ENCODE measurements at regions not wholly inside any gene's neighbourhood (a gene's known extent, or its start where the extent isn't known, plus 50 kb on each side); places are given as distances from the start of the nearest gene placed in this dataset.
A peak's percentile ranks its signal among the peaks of the same experiment; 100 is the strongest.

- no peak for DNase-seq
These were observed 126.1 kb downstream of the SEC14L1 start for GRCh38 chr17:77266891-77267341.

GRCh38 chr17:77269696-77270681 is 129.2 kb downstream of the SEC14L1 start:
- DNase-seq = no peak

- DNase-seq = no peak
These were observed 130.6 kb downstream of the SEC14L1 start for GRCh38 chr17:77271411-77271810.

- no peak for DNase-seq
These were observed 132.8 kb downstream of the SEC14L1 start for GRCh38 chr17:77273397-77274085.

DNA sequence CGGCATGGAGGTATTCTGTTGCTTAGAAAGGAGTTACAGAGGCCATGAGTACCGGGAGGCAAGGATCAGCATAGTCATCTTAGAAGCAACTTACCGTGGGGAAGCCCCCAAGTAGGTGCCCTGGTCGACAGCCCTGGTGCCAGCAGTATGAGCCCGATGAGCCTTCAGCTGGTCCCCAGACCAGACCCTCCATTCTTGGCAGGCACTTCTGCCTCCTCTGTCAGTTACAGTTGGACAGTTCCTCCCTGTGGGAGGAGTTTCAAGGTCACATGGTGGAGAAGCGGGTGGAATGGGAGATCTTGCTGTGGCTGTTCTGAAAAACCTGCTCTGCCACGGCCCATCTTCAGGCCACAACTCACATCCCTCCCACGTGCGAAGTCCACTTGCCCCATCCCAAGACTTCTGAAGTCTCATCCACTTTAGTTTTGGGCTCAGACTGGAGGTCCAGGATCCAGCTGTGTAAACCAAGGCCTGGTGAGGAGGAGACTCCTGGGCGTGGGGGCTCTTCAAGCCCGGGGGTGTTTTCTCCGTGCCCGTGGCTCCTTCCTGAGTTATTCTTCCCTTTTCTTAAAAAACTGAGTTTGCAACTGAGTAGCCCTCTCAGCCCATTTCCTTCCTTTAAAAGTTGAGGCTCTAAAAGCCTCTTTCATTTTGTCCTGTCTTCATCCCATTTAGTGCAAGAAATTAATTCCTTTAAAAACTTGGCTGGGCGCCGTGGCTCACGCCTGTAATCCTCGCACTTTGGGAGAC is 133.5 kb downstream of the SEC14L1 start:
- no peak for DNase-seq

GRCh38 chr17:77279448-77280303 is 138.9 kb downstream of the SEC14L1 start:
- no peak for DNase-seq

DNA sequence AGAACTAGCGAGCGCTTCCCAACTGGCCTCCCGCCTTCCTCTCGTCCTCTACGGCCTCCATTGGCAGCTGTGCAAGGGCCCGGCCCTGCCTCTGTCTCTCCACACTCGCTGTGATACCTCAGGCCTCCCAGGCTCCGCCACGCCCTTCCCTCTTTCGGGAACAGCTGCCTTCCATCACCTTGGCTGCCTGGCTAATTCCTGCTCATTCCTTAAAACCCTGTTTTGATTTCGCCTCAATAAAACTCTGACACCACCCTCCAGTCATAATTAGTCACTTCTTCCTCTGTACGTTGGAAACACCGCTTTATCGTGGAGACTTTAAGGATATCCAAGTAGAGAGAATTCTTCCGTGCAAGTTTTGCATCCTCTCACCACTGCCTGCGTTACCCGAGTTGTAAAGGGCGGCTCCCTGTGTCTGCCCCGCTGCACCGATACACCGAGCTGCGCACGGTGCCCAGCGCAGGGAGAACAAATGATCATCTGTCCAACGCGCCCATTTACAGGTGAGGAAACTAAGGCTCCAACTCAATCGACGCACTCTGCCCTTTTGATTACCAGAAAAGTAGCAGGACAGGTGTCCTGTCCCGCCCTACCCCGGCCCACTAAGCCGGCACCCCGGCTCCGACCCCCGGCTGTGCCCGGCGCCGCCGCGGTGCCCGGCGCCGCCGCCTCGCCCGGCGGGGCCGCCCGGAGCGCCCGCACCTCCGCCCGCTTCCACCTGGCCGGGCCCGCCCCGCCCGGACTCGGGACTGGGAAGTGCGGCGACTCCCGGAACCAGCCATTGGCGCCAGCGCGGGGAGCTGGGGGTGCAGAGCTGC is 139.7 kb downstream of the SEC14L1 start:
- DNase-seq = peak; percentile 18

- DNase-seq = peak; percentile 71
These were observed 140.5 kb downstream of the SEC14L1 start for GRCh38 chr17:77281122-77281903.

GRCh38 chr17:77281904-77282367 is 141.2 kb downstream of the SEC14L1 start:
- peak; percentile 38 for DNase-seq

GRCh38 chr17:77282524-77283515 is 142.1 kb downstream of the SEC14L1 start:
- DNase-seq = no peak

DNA sequence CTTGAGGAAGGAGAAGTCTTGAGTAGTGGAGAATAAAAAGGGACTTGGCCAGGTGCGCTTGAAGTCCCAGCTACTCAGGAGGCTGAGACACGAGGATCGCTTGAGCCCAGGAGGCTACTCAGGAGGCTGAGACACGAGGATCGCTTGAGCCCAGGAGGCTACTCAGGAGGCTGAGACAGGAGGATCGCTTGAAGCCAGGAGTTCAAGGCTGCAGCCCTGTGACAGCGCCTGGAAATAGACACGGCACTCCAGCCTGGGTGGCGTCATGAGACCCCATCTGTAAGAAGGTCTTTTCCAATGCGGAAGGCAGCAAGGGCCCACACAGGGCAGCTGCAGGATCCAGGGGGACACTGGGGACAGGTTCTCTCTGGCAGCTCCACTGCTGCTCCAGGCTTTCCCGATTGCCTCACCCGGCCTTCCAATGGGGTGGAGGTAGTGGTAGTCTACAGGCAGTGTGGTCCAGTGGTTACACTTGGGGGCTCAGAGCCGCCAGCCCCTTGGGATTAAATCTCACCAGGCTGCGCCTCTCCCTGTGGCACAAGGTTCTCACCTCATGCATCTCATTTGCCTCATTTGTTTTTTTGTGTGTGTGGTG is 143.4 kb downstream of the SEC14L1 start:
- DNase-seq = no peak

DNA sequence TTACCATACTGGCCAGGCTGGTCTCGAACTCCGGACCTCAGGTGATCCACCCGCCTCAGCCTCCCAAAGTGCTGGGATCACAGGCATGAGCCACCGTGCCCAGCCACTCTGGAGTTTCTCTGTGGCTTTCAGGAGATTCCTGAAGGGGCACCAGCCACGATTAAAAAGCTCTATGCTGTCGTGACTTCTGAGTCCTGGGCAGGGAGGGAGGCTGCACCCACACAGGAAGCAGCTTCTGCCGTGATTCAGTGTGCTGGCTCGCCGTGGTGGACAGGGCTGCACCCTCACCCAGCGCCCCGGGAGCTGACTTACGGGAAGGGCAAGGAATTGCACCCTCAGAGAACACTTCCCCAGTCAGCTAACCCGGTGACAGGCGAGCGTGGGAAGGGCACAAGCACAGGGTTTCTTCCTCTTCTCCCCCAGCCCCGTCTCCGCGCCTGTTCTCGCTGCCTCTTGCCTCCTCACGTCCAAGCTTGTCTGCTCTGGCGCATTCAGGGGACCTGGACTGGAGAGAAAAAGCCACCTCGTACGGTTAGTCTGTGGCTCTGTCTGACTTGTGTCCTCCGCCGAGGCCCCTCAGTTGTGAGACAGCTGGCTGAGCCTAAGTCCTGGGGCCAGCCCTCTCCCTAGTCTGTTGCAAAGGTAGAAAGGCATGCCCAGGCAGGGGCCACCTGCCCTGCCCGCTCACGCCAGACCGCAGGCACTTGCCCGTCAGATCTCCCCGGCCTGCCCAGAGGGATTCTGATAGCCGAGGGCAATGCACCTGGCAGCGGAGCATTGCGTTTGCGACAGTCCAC is 145.0 kb downstream of the SEC14L1 start:
- DNase-seq = peak; percentile 55

DNA sequence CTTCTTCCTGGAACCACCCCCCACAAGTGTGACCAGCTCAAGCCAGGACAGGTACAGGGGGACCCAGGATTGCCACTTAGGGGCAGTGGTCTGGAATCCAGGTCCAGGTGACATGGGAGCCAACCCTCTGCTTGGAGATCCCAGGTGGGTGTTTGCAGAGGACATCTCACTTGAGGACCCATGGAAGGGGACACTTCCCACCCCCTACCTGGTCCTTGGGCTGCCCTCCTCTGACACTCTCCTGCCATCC is 145.5 kb downstream of the SEC14L1 start:
- DNase-seq = no peak

DNA sequence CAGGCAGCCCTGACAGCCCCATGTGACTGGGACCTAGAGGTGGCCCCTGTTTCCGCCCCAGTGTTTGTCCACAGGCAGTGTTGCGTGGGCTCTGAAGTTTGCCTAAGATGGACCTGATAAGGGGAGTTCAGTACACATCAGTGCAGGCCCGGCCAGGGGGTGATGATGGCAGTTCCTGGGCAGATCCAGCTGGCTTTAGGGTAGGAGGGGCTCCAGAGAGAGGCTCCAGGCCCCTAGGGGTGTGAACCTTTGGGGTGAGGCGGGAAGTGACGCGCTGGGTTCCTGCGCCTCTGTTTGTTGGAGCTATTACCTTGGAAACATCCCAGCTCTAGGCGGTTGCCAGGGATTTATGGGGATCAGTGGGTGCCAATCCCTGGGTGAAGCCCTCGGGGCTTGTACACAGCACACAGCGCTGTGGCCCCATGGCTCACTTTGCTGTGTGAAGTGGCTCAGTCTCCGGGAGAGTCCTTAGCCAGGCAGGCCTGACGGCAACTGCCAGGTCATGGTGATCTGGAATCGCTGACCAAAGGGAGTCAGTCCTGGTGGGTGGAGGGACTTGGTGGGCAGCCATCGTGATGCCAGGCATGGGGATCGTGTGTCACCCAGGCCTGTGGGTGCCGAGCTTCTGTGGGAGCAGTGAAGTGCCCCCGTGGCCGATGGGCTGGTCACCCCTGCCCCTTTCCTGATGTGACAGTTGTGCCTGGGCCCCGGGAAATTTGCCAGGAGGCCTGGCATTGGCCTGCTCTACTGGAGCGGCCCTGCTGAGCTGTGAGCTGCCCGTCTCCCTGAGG is 146.1 kb downstream of the SEC14L1 start:
- peak; percentile 86 for DNase-seq

- peak; percentile 57 for DNase-seq
These were observed 146.8 kb downstream of the SEC14L1 start for GRCh38 chr17:77287432-77288068.

GRCh38 chr17:77288115-77288619 is 147.4 kb downstream of the SEC14L1 start:
- DNase-seq = no peak

All from NCI-H526 treated with DMSO at 0.1 percent for 48 hours (cell line).